ENCODE measurements at regions not wholly inside any gene's neighbourhood (a gene's known extent, or its start where the extent isn't known, plus 50 kb on each side); places are given as distances from the start of the nearest gene placed in this dataset.
A peak's percentile ranks its signal among the peaks of the same experiment; 100 is the strongest.

DNA sequence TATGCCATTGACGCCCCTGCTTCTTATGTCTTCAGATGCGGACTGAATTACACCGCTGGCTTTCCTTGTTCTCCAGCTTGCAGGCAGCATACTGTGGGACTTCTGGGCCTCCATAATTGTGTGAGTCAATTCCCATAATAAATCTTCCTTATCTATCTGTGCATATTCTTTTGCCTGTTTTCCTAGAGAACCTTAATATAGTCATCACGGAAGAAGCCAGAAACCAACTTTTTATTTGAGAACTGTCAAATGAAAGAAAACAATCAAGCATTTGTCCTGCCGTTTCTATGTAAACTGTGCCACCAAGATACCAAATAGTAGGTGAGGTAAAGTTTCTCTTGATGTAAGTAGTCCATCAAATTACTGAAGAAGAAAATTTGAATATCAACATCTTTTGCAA lies 51.8 kb upstream of the B3GALNT1 start:
- no peak for DNase-seq (ENCODE audit: low spot score)

DNA sequence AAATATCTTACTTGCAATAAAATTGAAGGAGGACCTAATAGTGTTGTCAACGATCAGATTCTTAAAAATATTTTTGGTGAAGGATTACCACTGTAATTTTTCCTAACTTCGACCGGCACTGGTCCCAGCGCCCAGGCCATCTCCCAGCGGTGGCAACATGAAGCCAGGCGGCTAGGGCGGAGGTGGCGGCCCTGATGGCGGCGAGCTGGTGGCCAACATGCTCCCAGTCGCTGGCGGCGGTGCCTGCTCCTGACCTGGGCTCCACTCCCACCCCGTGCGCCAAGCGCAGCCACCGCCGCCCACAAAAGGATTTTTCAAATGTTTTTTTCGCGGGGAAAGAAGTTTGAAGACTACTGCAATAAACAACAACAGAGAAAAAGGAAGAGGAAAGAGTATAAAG lies 56.5 kb upstream of the B3GALNT1 start:
- no peak for DNase-seq (ENCODE audit: low spot score)

DNA sequence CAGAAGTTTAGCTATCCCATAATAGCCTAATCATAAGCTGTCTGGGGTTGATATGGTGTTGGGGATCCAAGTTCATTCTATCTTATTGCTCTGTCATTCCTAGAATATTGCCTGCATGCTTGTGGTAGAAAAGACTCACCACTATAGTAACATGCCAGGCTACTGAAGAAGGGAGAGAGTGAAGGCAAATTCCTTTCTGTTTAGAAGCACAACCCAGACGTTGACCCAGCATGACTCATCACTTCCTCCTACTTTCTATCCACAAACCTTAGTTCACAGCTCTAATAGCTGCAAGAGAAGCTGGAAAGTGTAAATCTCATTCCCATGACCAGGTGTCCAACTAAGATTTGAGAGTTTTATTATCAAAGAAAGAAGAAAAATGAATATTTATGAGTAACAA lies 57.8 kb upstream of the NMD3 start:
- DNase-seq (ENCODE audit: low spot score), result peak; percentile 63

DNA sequence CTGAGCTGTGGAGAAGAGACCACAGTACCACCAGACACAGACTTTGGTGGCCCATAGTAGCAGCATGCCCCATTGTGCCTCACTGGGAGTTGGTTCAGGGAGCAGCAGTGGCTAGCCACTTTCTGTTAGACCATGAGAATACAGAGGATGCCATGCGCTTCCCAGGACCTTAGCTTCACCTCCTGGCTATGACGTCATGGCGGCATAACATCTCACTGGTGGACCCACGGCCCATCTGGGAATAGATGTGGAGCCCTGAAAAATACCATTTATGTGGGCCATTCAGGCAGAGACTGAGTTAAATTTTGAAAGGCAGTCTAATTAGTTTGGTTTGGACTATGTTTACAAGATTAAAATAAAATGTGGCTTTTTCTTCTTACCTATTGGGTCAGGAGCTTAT lies 55.1 kb upstream of the NMD3 start:
- no peak for DNase-seq (ENCODE audit: low spot score)

DNA sequence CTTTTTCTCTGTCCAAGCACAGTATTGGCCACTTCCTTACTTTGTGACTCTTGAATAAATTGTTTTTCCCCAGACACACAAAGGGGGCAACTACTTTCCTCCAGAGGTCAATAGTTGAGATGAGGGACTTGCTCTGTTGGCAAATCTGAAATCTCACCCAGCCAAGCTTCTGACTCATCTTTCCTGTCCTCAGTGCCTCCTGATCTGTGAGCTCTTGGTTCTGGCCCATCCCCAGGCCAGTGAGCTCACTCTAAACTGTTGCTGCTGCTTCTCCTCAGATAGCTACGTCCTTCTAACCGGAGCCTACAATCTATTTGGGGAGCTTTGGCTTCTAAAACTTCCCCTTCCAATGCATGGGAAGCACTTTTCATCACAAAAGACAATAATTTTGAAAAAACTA lies 50.0 kb upstream of the NMD3 start:
- DNase-seq (ENCODE audit: low spot score), result peak; percentile 83

Data from kidney capillary endothelial cell (primary cell).